ENCODE measurements at regions not wholly inside any gene's neighbourhood (a gene's known extent, or its start where the extent isn't known, plus 50 kb on each side); places are given as distances from the start of the nearest gene placed in this dataset.

- Histone ChIP-seq H3K36me3 (ENCODE audit: control insufficient read depth, insufficient read depth, low read length) (no peaks in the 10 kb centered on the region), H3K4me2 (ENCODE audit: extremely low read depth, insufficient read depth, low read length) (no peak overlapping the region), H3K4me1 (ENCODE audit: control insufficient read depth, extremely low read depth, insufficient read depth, low read length) (no peaks in the 10 kb centered on the region), H3K27me3 (ENCODE audit: control insufficient read depth, insufficient read depth, low read length) (no peaks in the 10 kb centered on the region), H3K79me2 (ENCODE audit: control insufficient read depth, insufficient read depth, low read length) (no peaks in the 10 kb centered on the region), H4K20me1 (ENCODE audit: control insufficient read depth, extremely low read depth, insufficient read depth, low read length) (no peaks in the 10 kb centered on the region), H3K9ac (ENCODE audit: insufficient read depth, low read length) (no peak overlapping the region), H3K27ac (ENCODE audit: insufficient read depth, low read length) (no peak overlapping the region), H3K9me3 (ENCODE audit: control insufficient read depth, insufficient read depth, low read depth, low read length) (no peaks in the 10 kb centered on the region), H3K4me3 (replicated peaks in 1 of 4; ENCODE audit: control extremely low read depth in 1 of 4, insufficient read depth in 1 of 4, low read depth in 3 of 4, low read length in 4 of 4) (no peak overlapping the region), H2AFZ (ENCODE audit: low read length) (no peak overlapping the region)
- TF ChIP-seq EZH2 (IDR thresholded peaks at IDR 0.05; ENCODE audit: low read length, missing control alignments) = no peak
- TF ChIP-seq, protein P1, sequence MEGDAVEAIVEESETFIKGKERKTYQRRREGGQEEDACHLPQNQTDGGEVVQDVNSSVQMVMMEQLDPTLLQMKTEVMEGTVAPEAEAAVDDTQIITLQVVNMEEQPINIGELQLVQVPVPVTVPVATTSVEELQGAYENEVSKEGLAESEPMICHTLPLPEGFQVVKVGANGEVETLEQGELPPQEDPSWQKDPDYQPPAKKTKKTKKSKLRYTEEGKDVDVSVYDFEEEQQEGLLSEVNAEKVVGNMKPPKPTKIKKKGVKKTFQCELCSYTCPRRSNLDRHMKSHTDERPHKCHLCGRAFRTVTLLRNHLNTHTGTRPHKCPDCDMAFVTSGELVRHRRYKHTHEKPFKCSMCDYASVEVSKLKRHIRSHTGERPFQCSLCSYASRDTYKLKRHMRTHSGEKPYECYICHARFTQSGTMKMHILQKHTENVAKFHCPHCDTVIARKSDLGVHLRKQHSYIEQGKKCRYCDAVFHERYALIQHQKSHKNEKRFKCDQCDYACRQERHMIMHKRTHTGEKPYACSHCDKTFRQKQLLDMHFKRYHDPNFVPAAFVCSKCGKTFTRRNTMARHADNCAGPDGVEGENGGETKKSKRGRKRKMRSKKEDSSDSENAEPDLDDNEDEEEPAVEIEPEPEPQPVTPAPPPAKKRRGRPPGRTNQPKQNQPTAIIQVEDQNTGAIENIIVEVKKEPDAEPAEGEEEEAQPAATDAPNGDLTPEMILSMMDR (conservative IDR thresholded peaks at IDR 0.05 in 1 of 2, IDR thresholded peaks at IDR 0.05 in 1 of 2; ENCODE audit: low read depth in 1 of 2, low read length in 2 of 2) = no peak
- DNase-seq (ENCODE audit: low read depth in 2 of 2) = no peak
Observed at GRCh38 chr5:6069496-6070185, 308.7 kb downstream of the MED10 start.

DNA sequence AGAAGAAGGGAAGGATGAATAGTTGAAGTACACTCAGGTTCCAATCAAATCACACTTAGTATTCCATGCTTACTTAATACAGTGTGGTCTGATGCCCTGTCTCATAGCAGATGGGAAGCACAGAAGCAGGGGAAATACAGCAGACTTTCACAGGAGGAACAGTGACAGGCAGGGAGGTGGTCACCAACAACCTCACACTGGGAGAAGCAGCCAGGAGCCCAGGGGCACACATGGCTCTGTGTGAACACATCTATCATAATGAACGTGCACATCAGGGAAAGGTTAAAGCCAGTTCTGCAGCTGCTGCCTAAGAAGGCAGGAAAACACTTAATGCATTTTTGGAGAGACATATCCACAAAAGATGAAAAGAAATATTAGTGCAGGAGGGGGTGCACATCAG lies 312.3 kb downstream of the MED10 start:
- no peaks in the 10 kb centered on the region for H4K20me1 ChIP-seq (ENCODE audit: control insufficient read depth, extremely low read depth, insufficient read depth, low read length)
- no peak overlapping the region for H3K4me2 ChIP-seq (ENCODE audit: extremely low read depth, insufficient read depth, low read length)
- H3K36me3 ChIP-seq (ENCODE audit: control insufficient read depth, insufficient read depth, low read length) = no peaks in the 10 kb centered on the region
- H3K79me2 ChIP-seq (ENCODE audit: control insufficient read depth, insufficient read depth, low read length) = no peaks in the 10 kb centered on the region
- no peak overlapping the region for H3K4me3 ChIP-seq (replicated peaks in 1 of 4; ENCODE audit: control extremely low read depth in 1 of 4, insufficient read depth in 1 of 4, low read depth in 3 of 4, low read length in 4 of 4)
- no peak overlapping the region for H3K9ac ChIP-seq (ENCODE audit: insufficient read depth, low read length)
- H2AFZ ChIP-seq (ENCODE audit: low read length) = no peak overlapping the region
- no peaks in the 10 kb centered on the region for H3K9me3 ChIP-seq (ENCODE audit: control insufficient read depth, insufficient read depth, low read depth, low read length)
- H3K27ac ChIP-seq (ENCODE audit: insufficient read depth, low read length) = no peak overlapping the region
- no peak for DNase-seq (ENCODE audit: low read depth in 2 of 2)
- TF ChIP-seq, protein P1 (conservative IDR thresholded peaks at IDR 0.05 in 1 of 2, IDR thresholded peaks at IDR 0.05 in 1 of 2; ENCODE audit: low read depth in 1 of 2, low read length in 2 of 2) = no peak
- TF ChIP-seq EZH2 (IDR thresholded peaks at IDR 0.05; ENCODE audit: low read length, missing control alignments) = no peak
- H3K27me3 ChIP-seq (ENCODE audit: control insufficient read depth, insufficient read depth, low read length) = no peaks in the 10 kb centered on the region
- no peaks in the 10 kb centered on the region for H3K4me1 ChIP-seq (ENCODE audit: control insufficient read depth, extremely low read depth, insufficient read depth, low read length)

DNA sequence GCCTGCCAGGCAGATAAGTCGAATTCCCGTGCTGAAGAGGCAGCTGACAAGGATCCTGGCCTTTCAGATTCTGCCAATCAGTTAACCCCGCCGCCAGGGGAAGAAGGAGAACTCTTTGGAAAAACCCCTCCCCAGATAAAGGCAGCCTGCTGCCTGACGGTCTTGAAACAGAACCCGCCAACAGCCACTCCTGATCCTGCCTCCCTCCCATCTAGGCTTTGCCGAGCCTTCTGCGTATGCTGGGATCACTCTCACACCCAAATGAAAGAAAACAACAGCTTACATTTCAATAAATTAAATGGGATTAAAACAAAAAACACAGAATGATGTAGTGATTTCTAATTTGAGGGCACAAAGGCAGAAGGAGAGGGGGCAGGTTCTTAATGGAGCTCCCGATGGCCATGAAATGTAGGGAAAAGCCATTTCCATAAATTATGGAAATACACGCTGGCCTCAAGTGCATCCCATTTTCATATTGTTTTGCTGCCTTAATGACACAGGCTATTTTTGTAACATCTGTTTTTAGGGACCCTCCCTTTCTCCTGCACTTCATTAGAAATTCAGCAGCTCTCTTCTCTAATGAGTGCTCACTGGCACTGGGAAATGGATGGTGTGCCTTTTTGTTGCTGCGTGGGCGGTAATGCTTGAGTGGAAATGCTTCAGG lies 319.1 kb downstream of the MED10 start:
- Histone ChIP-seq H3K27me3 (ENCODE audit: control insufficient read depth, insufficient read depth, low read length) (no peaks in the 10 kb centered on the region), H3K36me3 (ENCODE audit: control insufficient read depth, insufficient read depth, low read length) (no peaks in the 10 kb centered on the region), H3K9ac (ENCODE audit: insufficient read depth, low read length) (no peak overlapping the region), H3K4me3 (replicated peaks in 1 of 4; ENCODE audit: control extremely low read depth in 1 of 4, insufficient read depth in 1 of 4, low read depth in 3 of 4, low read length in 4 of 4) (no peak overlapping the region), H3K9me3 (ENCODE audit: control insufficient read depth, insufficient read depth, low read depth, low read length) (no peaks in the 10 kb centered on the region), H3K4me1 (ENCODE audit: control insufficient read depth, extremely low read depth, insufficient read depth, low read length) (no peaks in the 10 kb centered on the region), H4K20me1 (ENCODE audit: control insufficient read depth, extremely low read depth, insufficient read depth, low read length) (no peaks in the 10 kb centered on the region), H3K4me2 (ENCODE audit: extremely low read depth, insufficient read depth, low read length) (no peak overlapping the region), H3K79me2 (ENCODE audit: control insufficient read depth, insufficient read depth, low read length) (no peaks in the 10 kb centered on the region), H3K27ac (ENCODE audit: insufficient read depth, low read length) (no peak overlapping the region), H2AFZ (ENCODE audit: low read length) (no peak overlapping the region)
- TF ChIP-seq EZH2 (IDR thresholded peaks at IDR 0.05; ENCODE audit: low read length, missing control alignments) = no peak
- TF ChIP-seq, protein P1 (conservative IDR thresholded peaks at IDR 0.05 in 1 of 2, IDR thresholded peaks at IDR 0.05 in 1 of 2; ENCODE audit: low read depth in 1 of 2, low read length in 2 of 2) = no peak
- no peak for DNase-seq (ENCODE audit: low read depth in 2 of 2)

Data from fibroblast of lung (primary cell).